Thyroid gland (tissue), 4 donors: ENCODE measurements at regions not wholly inside any gene's neighbourhood (a gene's known extent, or its start where the extent isn't known, plus 50 kb on each side); places are given as distances from the start of the nearest gene placed in this dataset.

Source experiments
- POLR2A ChIP-seq, 2 donors: fragments of 450-650 bp; IDR thresholded peaks; one replicate each; pipeline ENCODE4 v1.6.1; 2017; ENCODE audit warnings: antibody characterized with exemption in 2 of 2, mild to moderate bottlenecking in 2 of 2, moderate library complexity in 1 of 2
- TF ChIP-seq, protein P1 (sequence below), 6 experiments: fragments of 200-600 bp in 3 of 6; fragments of 450-650 bp in 3 of 6; sonication (generic) in 3 of 6; IDR thresholded peaks; one replicate each; pipeline ENCODE4 v1.5.1; 2016 to 2019; ENCODE audit warnings: antibody characterized with exemption in 6 of 6, mild to moderate bottlenecking in 2 of 6, inconsistent platforms in 1 of 6, moderate library complexity in 1 of 6

- TF ChIP-seq, protein P1, sequence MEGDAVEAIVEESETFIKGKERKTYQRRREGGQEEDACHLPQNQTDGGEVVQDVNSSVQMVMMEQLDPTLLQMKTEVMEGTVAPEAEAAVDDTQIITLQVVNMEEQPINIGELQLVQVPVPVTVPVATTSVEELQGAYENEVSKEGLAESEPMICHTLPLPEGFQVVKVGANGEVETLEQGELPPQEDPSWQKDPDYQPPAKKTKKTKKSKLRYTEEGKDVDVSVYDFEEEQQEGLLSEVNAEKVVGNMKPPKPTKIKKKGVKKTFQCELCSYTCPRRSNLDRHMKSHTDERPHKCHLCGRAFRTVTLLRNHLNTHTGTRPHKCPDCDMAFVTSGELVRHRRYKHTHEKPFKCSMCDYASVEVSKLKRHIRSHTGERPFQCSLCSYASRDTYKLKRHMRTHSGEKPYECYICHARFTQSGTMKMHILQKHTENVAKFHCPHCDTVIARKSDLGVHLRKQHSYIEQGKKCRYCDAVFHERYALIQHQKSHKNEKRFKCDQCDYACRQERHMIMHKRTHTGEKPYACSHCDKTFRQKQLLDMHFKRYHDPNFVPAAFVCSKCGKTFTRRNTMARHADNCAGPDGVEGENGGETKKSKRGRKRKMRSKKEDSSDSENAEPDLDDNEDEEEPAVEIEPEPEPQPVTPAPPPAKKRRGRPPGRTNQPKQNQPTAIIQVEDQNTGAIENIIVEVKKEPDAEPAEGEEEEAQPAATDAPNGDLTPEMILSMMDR (IDR thresholded peaks at IDR 0.05): no peak
- no peak for TF ChIP-seq POLR2A (IDR thresholded peaks at IDR 0.05)
Measured at GRCh38 chr1:98336472-98337083, 324.9 kb upstream of the SNX7 start.
